ENCODE measurements at regions not wholly inside any gene's neighbourhood (a gene's known extent, or its start where the extent isn't known, plus 50 kb on each side); places are given as distances from the start of the nearest gene placed in this dataset.

- Histone ChIP-seq H3K4me1 (peaks cover 0 to 3% (median 0%) of the 10 kb centered on the region in 4 donors), H3K27me3 (no peaks in the 10 kb centered on the region), H3K27ac (no peak overlapping the region), H3K36me3 (no peaks in the 10 kb centered on the region), H3K9me3 (no peaks in the 10 kb centered on the region), H3K4me3 (no peak overlapping the region)
- WGBS, 2 donors: 89 to 92% methylated on average over 4 of the region's 4 CpGs
- no peak for DNase-seq (ENCODE audit: low spot score in 2 of 2)
- no peak for TF ChIP-seq POLR2A (IDR thresholded peaks at IDR 0.05)
- TF ChIP-seq, protein P1, sequence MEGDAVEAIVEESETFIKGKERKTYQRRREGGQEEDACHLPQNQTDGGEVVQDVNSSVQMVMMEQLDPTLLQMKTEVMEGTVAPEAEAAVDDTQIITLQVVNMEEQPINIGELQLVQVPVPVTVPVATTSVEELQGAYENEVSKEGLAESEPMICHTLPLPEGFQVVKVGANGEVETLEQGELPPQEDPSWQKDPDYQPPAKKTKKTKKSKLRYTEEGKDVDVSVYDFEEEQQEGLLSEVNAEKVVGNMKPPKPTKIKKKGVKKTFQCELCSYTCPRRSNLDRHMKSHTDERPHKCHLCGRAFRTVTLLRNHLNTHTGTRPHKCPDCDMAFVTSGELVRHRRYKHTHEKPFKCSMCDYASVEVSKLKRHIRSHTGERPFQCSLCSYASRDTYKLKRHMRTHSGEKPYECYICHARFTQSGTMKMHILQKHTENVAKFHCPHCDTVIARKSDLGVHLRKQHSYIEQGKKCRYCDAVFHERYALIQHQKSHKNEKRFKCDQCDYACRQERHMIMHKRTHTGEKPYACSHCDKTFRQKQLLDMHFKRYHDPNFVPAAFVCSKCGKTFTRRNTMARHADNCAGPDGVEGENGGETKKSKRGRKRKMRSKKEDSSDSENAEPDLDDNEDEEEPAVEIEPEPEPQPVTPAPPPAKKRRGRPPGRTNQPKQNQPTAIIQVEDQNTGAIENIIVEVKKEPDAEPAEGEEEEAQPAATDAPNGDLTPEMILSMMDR (IDR thresholded peaks at IDR 0.05): no peak
- TF ChIP-seq EP300 (IDR thresholded peaks at IDR 0.05): no peak
Observed at GRCh38 chr15:93852761-93853160, 378.6 kb upstream of the MCTP2 start.

DNA sequence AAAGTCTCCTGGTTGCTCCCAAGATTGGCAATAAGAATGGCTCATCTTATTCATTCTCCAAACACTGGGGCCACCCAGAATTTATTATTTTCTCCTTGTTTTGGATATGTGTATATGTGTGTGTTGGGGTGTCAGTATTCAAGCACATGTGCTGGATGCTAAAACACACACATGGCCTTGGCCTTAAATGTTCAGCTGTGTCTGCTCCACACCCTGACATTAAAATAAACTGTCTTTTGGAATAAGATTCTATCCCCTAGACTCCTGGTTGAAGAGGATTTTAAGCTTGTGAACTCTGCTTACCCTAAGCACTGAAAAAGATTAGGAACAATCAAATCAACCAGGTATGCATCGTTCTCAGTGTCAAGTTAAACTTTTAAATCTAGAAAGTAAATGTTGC lies 382.9 kb upstream of the MCTP2 start:
- peaks cover 0 to 4% (median 0%) of the 10 kb centered on the region in 4 donors for H3K4me1 ChIP-seq
- no peak overlapping the region for H3K4me3 ChIP-seq
- no peaks in the 10 kb centered on the region for H3K36me3 ChIP-seq
- no peak overlapping the region for H3K27ac ChIP-seq
- 61 to 74% methylated on average over 1 of the region's 1 CpG for WGBS, 2 donors
- TF ChIP-seq POLR2A (IDR thresholded peaks at IDR 0.05) (no peak), EP300 (IDR thresholded peaks at IDR 0.05) (no peak)
- TF ChIP-seq, protein P1 (IDR thresholded peaks at IDR 0.05): no peak
- no peak for DNase-seq (ENCODE audit: low spot score in 2 of 2)
- H3K9me3 ChIP-seq: no peaks in the 10 kb centered on the region
- no peaks in the 10 kb centered on the region for H3K27me3 ChIP-seq

DNA sequence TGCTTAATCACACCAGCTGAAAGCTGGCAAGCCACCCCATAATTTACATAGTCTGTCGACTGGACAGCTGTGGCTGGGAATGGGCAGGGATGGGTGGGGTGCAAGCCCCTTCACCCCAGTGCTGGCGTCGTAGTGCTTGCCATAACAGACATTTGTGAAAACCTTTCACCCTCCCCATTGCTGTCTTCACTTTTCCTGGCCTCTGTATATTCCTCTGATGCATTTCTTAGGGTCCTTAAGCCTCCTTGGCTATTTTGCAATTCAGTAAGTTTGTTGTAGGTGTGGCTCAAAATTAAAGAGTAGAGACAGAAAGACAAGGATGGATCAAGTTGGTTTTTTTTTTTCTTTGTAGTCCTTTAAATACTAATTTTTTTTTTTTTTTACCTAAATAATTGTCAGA lies 383.3 kb upstream of the MCTP2 start:
- no peaks in the 10 kb centered on the region for H3K9me3 ChIP-seq
- no peak overlapping the region for H3K27ac ChIP-seq
- H3K4me3 ChIP-seq: no peak overlapping the region
- peaks cover 0 to 4% (median 0%) of the 10 kb centered on the region in 4 donors for H3K4me1 ChIP-seq
- no peak for DNase-seq (ENCODE audit: low spot score in 2 of 2)
- H3K36me3 ChIP-seq: no peaks in the 10 kb centered on the region
- 44 to 47% methylated on average over 3 of the region's 3 CpGs for WGBS, 2 donors
- no peaks in the 10 kb centered on the region for H3K27me3 ChIP-seq
- TF ChIP-seq, protein P1 (IDR thresholded peaks at IDR 0.05): no peak
- TF ChIP-seq EP300 (IDR thresholded peaks at IDR 0.05) (no peak), POLR2A (IDR thresholded peaks at IDR 0.05) (no peak)

GRCh38 chr15:93846148-93846547 lies 385.2 kb upstream of the MCTP2 start:
- Histone ChIP-seq H3K4me1 (peaks cover 0 to 4% (median 0%) of the 10 kb centered on the region in 4 donors), H3K27me3 (no peaks in the 10 kb centered on the region), H3K9me3 (no peaks in the 10 kb centered on the region), H3K4me3 (no peak overlapping the region), H3K36me3 (no peaks in the 10 kb centered on the region), H3K27ac (no peak overlapping the region)
- TF ChIP-seq, protein P1 (IDR thresholded peaks at IDR 0.05): no peak
- TF ChIP-seq POLR2A (IDR thresholded peaks at IDR 0.05): no peak
- TF ChIP-seq EP300 (IDR thresholded peaks at IDR 0.05): no peak
- 87 to 88% methylated on average over 9 of the region's 9 CpGs for WGBS, 2 donors
- no peak for DNase-seq (ENCODE audit: low spot score in 2 of 2)

DNA sequence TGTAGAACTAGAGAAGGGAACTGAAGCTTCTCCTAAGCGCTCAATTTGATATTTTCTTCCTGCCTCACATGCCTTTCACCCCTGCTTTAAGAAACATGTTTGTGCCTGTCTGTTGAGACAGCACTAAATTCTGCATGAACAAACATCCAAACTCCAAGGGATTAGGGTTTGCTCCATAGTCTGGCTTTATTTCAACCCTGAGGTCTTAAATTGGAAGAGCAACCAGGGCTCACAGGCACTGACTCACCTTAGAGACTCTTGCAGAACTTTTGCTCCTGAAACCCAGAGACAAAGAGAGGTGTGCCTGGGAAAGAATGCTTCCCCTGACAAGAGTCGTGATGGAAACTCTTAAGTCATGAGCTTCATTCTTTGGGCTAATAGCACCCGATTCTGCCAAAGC lies 393.9 kb upstream of the MCTP2 start:
- Histone ChIP-seq H3K4me1 (no peaks in the 10 kb centered on the region), H3K27me3 (no peaks in the 10 kb centered on the region), H3K27ac (no peak overlapping the region), H3K4me3 (no peak overlapping the region), H3K36me3 (no peaks in the 10 kb centered on the region), H3K9me3 (peaks cover 0 to 4% (median 0%) of the 10 kb centered on the region in 4 donors)
- no peak for DNase-seq (ENCODE audit: low spot score in 2 of 2)
- 84 to 90% methylated on average over 3 of the region's 3 CpGs for WGBS, 2 donors
- no peak for TF ChIP-seq POLR2A (IDR thresholded peaks at IDR 0.05)
- TF ChIP-seq EP300 (IDR thresholded peaks at IDR 0.05): no peak
- TF ChIP-seq, protein P1 (IDR thresholded peaks at IDR 0.05): no peak

Measured in tibial nerve (tissue), 4 donors.